Choroid plexus epithelial cell (primary cell): ENCODE measurements at regions not wholly inside any gene's neighbourhood (a gene's known extent, or its start where the extent isn't known, plus 50 kb on each side); places are given as distances from the start of the nearest gene placed in this dataset.
A peak's percentile ranks its signal among the peaks of the same experiment; 100 is the strongest.

Source experiments
- DNase-seq: peaks from one replicate; pipeline ENCODE4 v3.0.0-alpha.2; 2010; ENCODE audit warnings: low read depth
- H3K4me3 ChIP-seq: 2 replicates; pipeline ENCODE4 v1.5.1; 2011; ENCODE audit warnings: low read depth, mild to moderate bottlenecking, control low read depth, low read length, moderate library complexity
- CTCF ChIP-seq: conservative IDR thresholded peaks from 2 replicates; pipeline ENCODE4 v1.5.1; 2011; ENCODE audit warnings: low read depth, mild to moderate bottlenecking, control low read depth, inconsistent platforms, low read length, moderate library complexity

GRCh38 chrX:20455001-20455400, 188.3 kb upstream of the RPS6KA3 start:
- DNase-seq = peak; percentile 6
- no peak overlapping the region for H3K4me3 ChIP-seq
- TF ChIP-seq CTCF = no peak

GRCh38 chrX:20454117-20454516, 187.4 kb upstream of the RPS6KA3 start:
- no peak overlapping the region for H3K4me3 ChIP-seq
- TF ChIP-seq CTCF = no peak
- DNase-seq = peak; percentile 5

- no peak overlapping the region for H3K4me3 ChIP-seq
- DNase-seq = no peak
- TF ChIP-seq CTCF = no peak
Observed at GRCh38 chrX:20452487-20452886, 185.8 kb upstream of the RPS6KA3 start.

- H3K4me3 ChIP-seq = no peak overlapping the region
- no peak for TF ChIP-seq CTCF
- no peak for DNase-seq
Observed at GRCh38 chrX:20451929-20452328, 185.2 kb upstream of the RPS6KA3 start.

GRCh38 chrX:20445109-20445508, 178.4 kb upstream of the RPS6KA3 start:
- DNase-seq = no peak
- no peak for TF ChIP-seq CTCF
- no peak overlapping the region for H3K4me3 ChIP-seq

GRCh38 chrX:20442597-20442996, 175.9 kb upstream of the RPS6KA3 start:
- H3K4me3 ChIP-seq = no peak overlapping the region
- peak; percentile 77 for TF ChIP-seq CTCF
- DNase-seq = peak; percentile 92

GRCh38 chrX:20441123-20441522, 174.4 kb upstream of the RPS6KA3 start:
- no peak for DNase-seq
- no peak overlapping the region for H3K4me3 ChIP-seq
- no peak for TF ChIP-seq CTCF
